Right lobe of liver (tissue), 4 donors: ENCODE measurements at regions not wholly inside any gene's neighbourhood (a gene's known extent, or its start where the extent isn't known, plus 50 kb on each side); places are given as distances from the start of the nearest gene placed in this dataset.

Experiments used
- CTCF ChIP-seq, 4 donors: fragments of 200-600 bp in 3 of 4; fragments of 450-650 bp in 1 of 4; IDR thresholded peaks; one replicate each; pipeline versions ENCODE4 v1.5.1 to v1.8.0; 2016 to 2022; ENCODE audit warnings: antibody characterized with exemption in 4 of 4, mild to moderate bottlenecking in 2 of 4
- POLR2A ChIP-seq: fragments of 450-650 bp; IDR thresholded peaks from one replicate; pipeline ENCODE4 v1.6.1; 2017; ENCODE audit warnings: antibody characterized with exemption, mild to moderate bottlenecking
- donor health status: DM: no; HTN: no; CAD: no.
- donor health status: DM: no; HTN: no; CAD: no.
- donor health status: DM: no; HTN: yes; CAD: no.

- no peak for TF ChIP-seq CTCF (IDR thresholded peaks at IDR 0.05)
- no peak for TF ChIP-seq POLR2A
These were observed 696.7 kb downstream of the DHX35 start for GRCh38 chr20:39658662-39659409.
